K562 (cell line): ENCODE measurements at regions not wholly inside any gene's neighbourhood (a gene's known extent, or its start where the extent isn't known, plus 50 kb on each side); places are given as distances from the start of the nearest gene placed in this dataset.

Source experiments
- CREM ChIP-seq: IDR thresholded peaks from 2 replicates; pipeline ENCODE4 v1.6.1; 2014; ENCODE audit warnings: antibody characterized with exemption, low read depth
- DACH1 ChIP-seq: fragments of 450-650 bp; IDR thresholded peaks from 2 replicates; pipeline ENCODE4 v1.6.1; 2018; ENCODE audit not compliant: partially characterized antibody
- GABPB1 ChIP-seq: sonication (generic); formaldehyde crosslinking; IDR thresholded peaks from 2 replicates; pipeline ENCODE4 v1.8.0; 2022; ENCODE audit warnings: mild to moderate bottlenecking, missing genetic modification reagents
- RAD21 ChIP-seq, 2 experiments: fragments of 250-450 bp in 1 of 2; fragments of 450-650 bp in 1 of 2; sonication (Bioruptor Pico) in 1 of 2; formaldehyde crosslinking in 1 of 2; IDR thresholded peaks in 1 of 2; conservative IDR thresholded peaks in 1 of 2; 2 replicates each; pipeline versions ENCODE4 v1.4.0 to v1.8.0; 2020 to 2022; ENCODE audit warnings: mild to moderate bottlenecking in 2 of 2, moderate library complexity in 1 of 2
- RBFOX2 ChIP-seq: fragments of 200-400 bp; formaldehyde crosslinking; IDR thresholded peaks from 2 replicates; pipeline ENCODE4 v1.6.1; 2017; ENCODE audit warnings: low read depth, mild to moderate bottlenecking, low read length, moderate library complexity
- U2AF2 ChIP-seq: fragments of 200-400 bp; formaldehyde crosslinking; optimal IDR thresholded peaks from 2 replicates; pipeline ENCODE3; 2017; ENCODE audit warnings: low read depth, mild to moderate bottlenecking, low read length
- ZFP1 ChIP-seq: fragments of 450-650 bp; formaldehyde crosslinking; IDR thresholded peaks from 2 replicates; pipeline ENCODE4 v1.4.0; 2020; ENCODE audit warnings: mild to moderate bottlenecking, mixed read lengths
- TF ChIP-seq, protein P1 (sequence below): sonication (generic); formaldehyde crosslinking; IDR thresholded peaks from 2 replicates; pipeline ENCODE4 v1.5.0; 2020; ENCODE audit warnings: missing genetic modification reagents
- TF ChIP-seq, protein P2 (sequence below): fragments of 450-650 bp; formaldehyde crosslinking; IDR thresholded peaks from 2 replicates; pipeline ENCODE4 v1.4.0; 2020; ENCODE audit warnings: mild to moderate bottlenecking, moderate library complexity
- TF ChIP-seq, protein P3 (sequence below), 3 experiments: IDR thresholded peaks in 2 of 3; conservative IDR thresholded peaks in 1 of 3; 2 replicates each; pipeline ENCODE4 v1.5.1; 2011 to 2012; ENCODE audit warnings: low read length in 3 of 3, mild to moderate bottlenecking in 3 of 3, control low read depth in 2 of 3, improper control_type of control experiment in 1 of 3, inconsistent platforms in 1 of 3, low read depth in 1 of 3, mixed read lengths in 1 of 3, moderate library complexity in 1 of 3; ENCODE audit not compliant: insufficient read depth in 2 of 3

DNA sequence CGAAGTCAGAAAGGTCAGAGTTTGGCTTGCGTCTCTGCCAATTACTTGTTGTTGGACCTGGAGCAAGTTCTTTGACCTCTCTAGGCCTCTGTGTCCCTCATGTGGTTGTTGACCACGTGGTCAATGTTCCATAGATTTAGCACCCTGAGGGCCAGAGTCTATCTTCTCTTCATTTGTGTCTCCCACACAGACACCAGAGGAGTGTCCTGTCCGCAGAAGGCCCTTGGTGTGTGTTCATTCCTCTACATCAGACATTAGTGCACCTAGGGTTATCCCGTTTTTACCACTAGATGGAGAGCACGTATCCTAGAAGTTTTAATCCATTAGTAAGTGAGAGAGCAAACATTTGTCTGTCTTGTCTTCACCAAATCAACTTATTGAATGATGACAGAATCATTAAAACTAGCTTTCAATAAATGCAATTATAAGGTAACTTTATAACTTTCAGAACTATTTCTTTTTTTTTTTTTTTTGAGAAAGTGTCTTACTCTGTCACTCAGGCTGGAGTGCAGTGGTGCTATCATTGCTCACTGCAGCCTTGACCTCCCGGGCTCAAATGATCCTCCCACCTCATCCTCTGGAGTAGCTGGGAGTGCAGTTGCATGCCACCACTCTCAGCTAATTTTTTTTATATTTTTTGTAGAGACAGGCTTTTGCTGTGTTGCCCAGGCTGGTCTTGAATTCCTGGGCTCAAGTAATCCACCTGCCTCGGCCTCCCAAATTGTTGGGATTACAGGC is 122.5 kb upstream of the ANKRD1 start (continued):
- TF ChIP-seq, protein P1, sequence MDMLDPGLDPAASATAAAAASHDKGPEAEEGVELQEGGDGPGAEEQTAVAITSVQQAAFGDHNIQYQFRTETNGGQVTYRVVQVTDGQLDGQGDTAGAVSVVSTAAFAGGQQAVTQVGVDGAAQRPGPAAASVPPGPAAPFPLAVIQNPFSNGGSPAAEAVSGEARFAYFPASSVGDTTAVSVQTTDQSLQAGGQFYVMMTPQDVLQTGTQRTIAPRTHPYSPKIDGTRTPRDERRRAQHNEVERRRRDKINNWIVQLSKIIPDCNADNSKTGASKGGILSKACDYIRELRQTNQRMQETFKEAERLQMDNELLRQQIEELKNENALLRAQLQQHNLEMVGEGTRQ (CRISPR knock-in tag), result no peak
- TF ChIP-seq U2AF2 (no peak), RBFOX2 (no peak), CREM (no peak), GABPB1 (CRISPR knock-in tag) (no peak), ZFP1 (CRISPR knock-in tag) (no peak), RAD21 (CRISPR knock-in tag; conservative IDR thresholded peaks at IDR 0.05 in 1 of 2, IDR thresholded peaks at IDR 0.05 in 1 of 2) (peak; percentile 54 to 76), DACH1 (no peak)
- TF ChIP-seq, protein P2, sequence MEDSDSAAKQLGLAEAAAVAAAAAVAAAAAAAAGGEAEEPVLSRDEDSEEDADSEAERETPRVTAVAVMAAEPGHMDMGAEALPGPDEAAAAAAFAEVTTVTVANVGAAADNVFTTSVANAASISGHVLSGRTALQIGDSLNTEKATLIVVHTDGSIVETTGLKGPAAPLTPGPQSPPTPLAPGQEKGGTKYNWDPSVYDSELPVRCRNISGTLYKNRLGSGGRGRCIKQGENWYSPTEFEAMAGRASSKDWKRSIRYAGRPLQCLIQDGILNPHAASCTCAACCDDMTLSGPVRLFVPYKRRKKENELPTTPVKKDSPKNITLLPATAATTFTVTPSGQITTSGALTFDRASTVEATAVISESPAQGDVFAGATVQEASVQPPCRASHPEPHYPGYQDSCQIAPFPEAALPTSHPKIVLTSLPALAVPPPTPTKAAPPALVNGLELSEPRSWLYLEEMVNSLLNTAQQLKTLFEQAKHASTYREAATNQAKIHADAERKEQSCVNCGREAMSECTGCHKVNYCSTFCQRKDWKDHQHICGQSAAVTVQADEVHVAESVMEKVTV, result 0 out of 2 replicates have a peak, but pooled peaks have one; percentile 31
- TF ChIP-seq, protein P3, sequence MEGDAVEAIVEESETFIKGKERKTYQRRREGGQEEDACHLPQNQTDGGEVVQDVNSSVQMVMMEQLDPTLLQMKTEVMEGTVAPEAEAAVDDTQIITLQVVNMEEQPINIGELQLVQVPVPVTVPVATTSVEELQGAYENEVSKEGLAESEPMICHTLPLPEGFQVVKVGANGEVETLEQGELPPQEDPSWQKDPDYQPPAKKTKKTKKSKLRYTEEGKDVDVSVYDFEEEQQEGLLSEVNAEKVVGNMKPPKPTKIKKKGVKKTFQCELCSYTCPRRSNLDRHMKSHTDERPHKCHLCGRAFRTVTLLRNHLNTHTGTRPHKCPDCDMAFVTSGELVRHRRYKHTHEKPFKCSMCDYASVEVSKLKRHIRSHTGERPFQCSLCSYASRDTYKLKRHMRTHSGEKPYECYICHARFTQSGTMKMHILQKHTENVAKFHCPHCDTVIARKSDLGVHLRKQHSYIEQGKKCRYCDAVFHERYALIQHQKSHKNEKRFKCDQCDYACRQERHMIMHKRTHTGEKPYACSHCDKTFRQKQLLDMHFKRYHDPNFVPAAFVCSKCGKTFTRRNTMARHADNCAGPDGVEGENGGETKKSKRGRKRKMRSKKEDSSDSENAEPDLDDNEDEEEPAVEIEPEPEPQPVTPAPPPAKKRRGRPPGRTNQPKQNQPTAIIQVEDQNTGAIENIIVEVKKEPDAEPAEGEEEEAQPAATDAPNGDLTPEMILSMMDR (IDR thresholded peaks at IDR 0.05 in 2 of 3, conservative IDR thresholded peaks at IDR 0.05 in 1 of 3; ENCODE audit: insufficient read depth in 2 of 3, low read depth in 1 of 3, low read length in 3 of 3), result peak; percentile 38 to 60 (median 54); a peak in 4 of 6 replicates
